SK-N-SH treated with all-trans-retinoic acid at 6 μM for 48 hours (cell line): ENCODE measurements at regions not wholly inside any gene's neighbourhood (a gene's known extent, or its start where the extent isn't known, plus 50 kb on each side); places are given as distances from the start of the nearest gene placed in this dataset.

Experiments
- ATAC-seq: fragments of 200-7000 bp; cut with Tn5 transposase; 3 replicates; pipeline ENCODE4 v1.9.1; 2020; ENCODE audit warnings: mild to moderate bottlenecking, moderate library complexity
- ARNTL ChIP-seq: fragments of 450-650 bp; formaldehyde crosslinking; IDR thresholded peaks from 2 replicates; pipeline ENCODE4 v1.5.0; 2020; ENCODE audit warnings: low read depth, mild to moderate bottlenecking, moderate library complexity, borderline replicate concordance
- BACH2 ChIP-seq: fragments of 250-450 bp; sonication (Bioruptor Pico); IDR thresholded peaks from 2 replicates; pipeline ENCODE4 v1.9.0; 2021; ENCODE audit warnings: mild to moderate bottlenecking, borderline replicate concordance
- CSDC2 ChIP-seq: fragments of 250-450 bp; sonication (Bioruptor Pico); IDR thresholded peaks from 2 replicates; pipeline ENCODE4 v1.5.0; 2020; ENCODE audit warnings: mild to moderate bottlenecking, moderate library complexity
- ESRRG ChIP-seq: fragments of 250-450 bp; sonication (Bioruptor Pico); IDR thresholded peaks from 2 replicates; pipeline ENCODE4 v1.6.1; 2021; ENCODE audit warnings: mild to moderate bottlenecking
- GLIS3 ChIP-seq: fragments of 250-450 bp; sonication (Bioruptor Pico); IDR thresholded peaks from 2 replicates; pipeline ENCODE4 v1.5.0; 2020; ENCODE audit warnings: mild to moderate bottlenecking, moderate library complexity
- ISL1 ChIP-seq: fragments of 250-450 bp; sonication (Bioruptor Pico); IDR thresholded peaks from 2 replicates; pipeline ENCODE4 v2.1.2; 2022; ENCODE audit warnings: mild to moderate bottlenecking, moderate library complexity
- OSR1 ChIP-seq: fragments of 250-450 bp; sonication (Bioruptor Pico); IDR thresholded peaks from 2 replicates; pipeline ENCODE4 v1.8.0; 2022; ENCODE audit warnings: moderate library complexity, mild to moderate bottlenecking, inconsistent platforms
- POU6F1 ChIP-seq: fragments of 250-450 bp; sonication (Bioruptor Pico); IDR thresholded peaks from 2 replicates; pipeline ENCODE4 v1.8.0; 2021; ENCODE audit warnings: low read depth, mild to moderate bottlenecking, moderate library complexity, borderline replicate concordance
- PPARA ChIP-seq: fragments of 250-450 bp; sonication (Bioruptor Pico); IDR thresholded peaks from 2 replicates; pipeline ENCODE4 v1.5.0; 2020; ENCODE audit warnings: mild to moderate bottlenecking, borderline replicate concordance
- SNAI2 ChIP-seq: fragments of 250-450 bp; sonication (Bioruptor Pico); IDR thresholded peaks from 2 replicates; pipeline ENCODE4 v1.5.0; 2020; ENCODE audit warnings: mild to moderate bottlenecking, moderate library complexity
- TCF4 ChIP-seq: fragments of 250-450 bp; sonication (Bioruptor Pico); IDR thresholded peaks from 2 replicates; pipeline ENCODE4 v1.8.0; 2021; ENCODE audit warnings: mild to moderate bottlenecking, moderate library complexity, borderline replicate concordance
- ZC3H10 ChIP-seq: fragments of 250-450 bp; sonication (Bioruptor Pico); IDR thresholded peaks from 2 replicates; pipeline ENCODE4 v1.5.1; 2021; ENCODE audit warnings: mild to moderate bottlenecking, moderate library complexity
- ZFP3 ChIP-seq: fragments of 250-450 bp; sonication (Bioruptor Pico); IDR thresholded peaks from 2 replicates; pipeline ENCODE4 v1.5.0; 2020; ENCODE audit warnings: mild to moderate bottlenecking, moderate library complexity
- ZFP30 ChIP-seq: fragments of 450-650 bp; formaldehyde crosslinking; IDR thresholded peaks from 2 replicates; pipeline ENCODE4 v1.5.0; 2022; ENCODE audit warnings: mild to moderate bottlenecking, moderate library complexity
- ZNF565 ChIP-seq: fragments of 450-650 bp; formaldehyde crosslinking; conservative IDR thresholded peaks from 2 replicates; pipeline ENCODE4 v1.5.0; 2020; ENCODE audit warnings: low read depth, mild to moderate bottlenecking, moderate library complexity
- ZNF70 ChIP-seq: fragments of 450-650 bp; formaldehyde crosslinking; IDR thresholded peaks from 2 replicates; pipeline ENCODE4 v1.5.0; 2020; ENCODE audit warnings: mild to moderate bottlenecking, moderate library complexity
- ZNF8 ChIP-seq: fragments of 450-650 bp; formaldehyde crosslinking; IDR thresholded peaks from 2 replicates; pipeline ENCODE4 v1.5.0; 2020; ENCODE audit warnings: mild to moderate bottlenecking, moderate library complexity
- TF ChIP-seq, protein P1 (sequence below): fragments of 250-450 bp; sonication (Bioruptor Pico); IDR thresholded peaks from 2 replicates; pipeline ENCODE4 v1.5.1; 2021; ENCODE audit warnings: mild to moderate bottlenecking, moderate library complexity
- TF ChIP-seq, protein P2 (sequence below): fragments of 250-450 bp; sonication (Bioruptor Pico); IDR thresholded peaks from 2 replicates; pipeline ENCODE4 v1.5.1; 2020; ENCODE audit warnings: low read depth, mild to moderate bottlenecking, moderate library complexity
- TF ChIP-seq, protein P3 (sequence below): fragments of 250-450 bp; sonication (Bioruptor Pico); IDR thresholded peaks from 2 replicates; pipeline ENCODE4 v1.5.0; 2020; ENCODE audit warnings: mild to moderate bottlenecking, moderate library complexity

DNA sequence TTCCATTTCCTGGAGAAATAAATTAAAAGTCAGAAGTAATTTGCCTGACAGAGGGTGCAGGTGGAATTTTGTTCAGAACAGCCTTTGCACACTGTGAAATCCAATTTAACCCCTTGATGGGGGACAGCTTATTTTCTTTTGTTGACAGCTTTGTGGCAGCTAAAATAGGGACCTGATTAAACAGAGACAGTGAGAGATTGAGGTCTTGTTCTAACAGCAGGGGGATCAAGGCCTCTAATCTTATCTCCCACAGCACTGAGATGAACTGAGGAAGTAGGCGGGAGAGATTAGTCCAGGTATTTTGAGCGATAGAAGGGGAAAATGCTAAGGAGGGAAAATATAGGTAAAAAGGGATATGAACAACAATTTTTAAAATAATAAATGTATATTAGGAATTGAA is 1491.4 kb upstream of the GOT2 start:
- no peak for ATAC-seq
- TF ChIP-seq ARNTL (CRISPR knock-in tag) (no peak), GLIS3 (CRISPR knock-in tag) (no peak)
- TF ChIP-seq, protein P1, sequence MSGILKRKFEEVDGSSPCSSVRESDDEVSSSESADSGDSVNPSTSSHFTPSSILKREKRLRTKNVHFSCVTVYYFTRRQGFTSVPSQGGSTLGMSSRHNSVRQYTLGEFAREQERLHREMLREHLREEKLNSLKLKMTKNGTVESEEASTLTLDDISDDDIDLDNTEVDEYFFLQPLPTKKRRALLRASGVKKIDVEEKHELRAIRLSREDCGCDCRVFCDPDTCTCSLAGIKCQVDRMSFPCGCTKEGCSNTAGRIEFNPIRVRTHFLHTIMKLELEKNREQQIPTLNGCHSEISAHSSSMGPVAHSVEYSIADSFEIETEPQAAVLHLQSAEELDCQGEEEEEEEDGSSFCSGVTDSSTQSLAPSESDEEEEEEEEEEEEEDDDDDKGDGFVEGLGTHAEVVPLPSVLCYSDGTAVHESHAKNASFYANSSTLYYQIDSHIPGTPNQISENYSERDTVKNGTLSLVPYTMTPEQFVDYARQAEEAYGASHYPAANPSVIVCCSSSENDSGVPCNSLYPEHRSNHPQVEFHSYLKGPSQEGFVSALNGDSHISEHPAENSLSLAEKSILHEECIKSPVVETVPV (CRISPR knock-in tag): no peak

GRCh38 chr16:60217787-60218186 is 1483.7 kb upstream of the GOT2 start:
- TF ChIP-seq, protein P2, sequence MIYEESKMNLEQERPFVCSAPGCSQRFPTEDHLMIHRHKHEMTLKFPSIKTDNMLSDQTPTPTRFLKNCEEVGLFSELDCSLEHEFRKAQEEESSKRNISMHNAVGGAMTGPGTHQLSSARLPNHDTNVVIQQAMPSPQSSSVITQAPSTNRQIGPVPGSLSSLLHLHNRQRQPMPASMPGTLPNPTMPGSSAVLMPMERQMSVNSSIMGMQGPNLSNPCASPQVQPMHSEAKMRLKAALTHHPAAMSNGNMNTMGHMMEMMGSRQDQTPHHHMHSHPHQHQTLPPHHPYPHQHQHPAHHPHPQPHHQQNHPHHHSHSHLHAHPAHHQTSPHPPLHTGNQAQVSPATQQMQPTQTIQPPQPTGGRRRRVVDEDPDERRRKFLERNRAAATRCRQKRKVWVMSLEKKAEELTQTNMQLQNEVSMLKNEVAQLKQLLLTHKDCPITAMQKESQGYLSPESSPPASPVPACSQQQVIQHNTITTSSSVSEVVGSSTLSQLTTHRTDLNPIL (CRISPR knock-in tag): no peak
- TF ChIP-seq ZNF565 (no peak), BACH2 (CRISPR knock-in tag) (no peak), ZFP30 (CRISPR knock-in tag) (no peak), ISL1 (CRISPR knock-in tag) (no peak), POU6F1 (CRISPR knock-in tag) (no peak), OSR1 (CRISPR knock-in tag) (no peak), PPARA (CRISPR knock-in tag) (no peak), ZNF8 (no peak), GLIS3 (CRISPR knock-in tag) (no peak)
- TF ChIP-seq, protein P3, sequence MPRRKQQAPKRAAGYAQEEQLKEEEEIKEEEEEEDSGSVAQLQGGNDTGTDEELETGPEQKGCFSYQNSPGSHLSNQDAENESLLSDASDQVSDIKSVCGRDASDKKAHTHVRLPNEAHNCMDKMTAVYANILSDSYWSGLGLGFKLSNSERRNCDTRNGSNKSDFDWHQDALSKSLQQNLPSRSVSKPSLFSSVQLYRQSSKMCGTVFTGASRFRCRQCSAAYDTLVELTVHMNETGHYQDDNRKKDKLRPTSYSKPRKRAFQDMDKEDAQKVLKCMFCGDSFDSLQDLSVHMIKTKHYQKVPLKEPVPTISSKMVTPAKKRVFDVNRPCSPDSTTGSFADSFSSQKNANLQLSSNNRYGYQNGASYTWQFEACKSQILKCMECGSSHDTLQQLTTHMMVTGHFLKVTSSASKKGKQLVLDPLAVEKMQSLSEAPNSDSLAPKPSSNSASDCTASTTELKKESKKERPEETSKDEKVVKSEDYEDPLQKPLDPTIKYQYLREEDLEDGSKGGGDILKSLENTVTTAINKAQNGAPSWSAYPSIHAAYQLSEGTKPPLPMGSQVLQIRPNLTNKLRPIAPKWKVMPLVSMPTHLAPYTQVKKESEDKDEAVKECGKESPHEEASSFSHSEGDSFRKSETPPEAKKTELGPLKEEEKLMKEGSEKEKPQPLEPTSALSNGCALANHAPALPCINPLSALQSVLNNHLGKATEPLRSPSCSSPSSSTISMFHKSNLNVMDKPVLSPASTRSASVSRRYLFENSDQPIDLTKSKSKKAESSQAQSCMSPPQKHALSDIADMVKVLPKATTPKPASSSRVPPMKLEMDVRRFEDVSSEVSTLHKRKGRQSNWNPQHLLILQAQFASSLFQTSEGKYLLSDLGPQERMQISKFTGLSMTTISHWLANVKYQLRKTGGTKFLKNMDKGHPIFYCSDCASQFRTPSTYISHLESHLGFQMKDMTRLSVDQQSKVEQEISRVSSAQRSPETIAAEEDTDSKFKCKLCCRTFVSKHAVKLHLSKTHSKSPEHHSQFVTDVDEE: no peak
- TF ChIP-seq, protein P1 (CRISPR knock-in tag): no peak
- TF ChIP-seq, all 23 proteins: peak for 0
- no peak for ATAC-seq

DNA sequence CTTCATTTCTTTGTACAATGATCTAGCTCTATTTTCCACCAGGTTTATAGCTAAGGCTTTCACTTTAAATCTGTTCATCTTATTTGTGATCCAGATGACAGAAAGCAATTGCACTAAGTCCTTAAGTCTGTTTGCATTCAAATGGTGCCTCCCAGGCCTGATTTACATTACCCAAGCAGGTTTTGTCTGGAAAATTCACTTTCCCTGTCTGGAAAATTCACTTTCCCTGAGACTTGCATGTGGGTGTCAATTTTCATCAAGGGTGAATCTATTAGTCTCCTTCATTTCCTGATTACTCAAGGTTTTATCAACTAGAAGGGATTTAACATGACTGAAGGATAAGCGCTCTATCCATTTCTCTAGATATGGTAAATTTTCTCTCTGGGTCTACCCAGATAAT is 1480.2 kb upstream of the GOT2 start:
- no peak for ATAC-seq
- TF ChIP-seq TCF4 (CRISPR knock-in tag): no peak
- TF ChIP-seq, protein P1 (CRISPR knock-in tag): no peak

GRCh38 chr16:60206516-60206915 is 1472.4 kb upstream of the GOT2 start:
- no peak for TF ChIP-seq ZFP3
- TF ChIP-seq SNAI2: no peak
- TF ChIP-seq, all 23 proteins: peak for 0
- ATAC-seq: no peak

DNA sequence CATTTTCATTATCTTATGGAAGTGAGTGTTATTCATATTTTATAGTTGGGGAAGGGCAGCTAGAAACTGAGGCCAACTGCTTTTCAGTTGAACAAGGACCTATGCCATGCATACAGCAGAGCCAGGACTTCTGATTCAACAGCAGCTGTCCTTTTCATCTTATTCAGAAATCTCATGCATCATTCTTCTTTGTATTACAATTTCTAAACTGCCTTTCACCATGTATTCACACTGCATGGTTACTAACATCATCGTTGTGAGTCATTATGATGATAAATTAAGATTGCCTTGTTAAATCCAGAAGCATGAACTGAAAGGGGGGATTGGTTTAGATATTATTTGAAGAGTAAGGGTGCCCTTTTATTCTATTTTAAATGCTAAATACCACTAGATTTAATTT is 1470.1 kb upstream of the GOT2 start:
- no peak for TF ChIP-seq ZC3H10
- TF ChIP-seq ESRRG (CRISPR knock-in tag): no peak
- TF ChIP-seq POU6F1 (CRISPR knock-in tag): no peak
- no peak for TF ChIP-seq ZNF8
- no peak for TF ChIP-seq ZNF70
- TF ChIP-seq, protein P2 (CRISPR knock-in tag): no peak
- no peak for TF ChIP-seq BACH2 (CRISPR knock-in tag)
- TF ChIP-seq OSR1 (CRISPR knock-in tag): no peak
- no peak for TF ChIP-seq SNAI2
- TF ChIP-seq CSDC2: no peak
- TF ChIP-seq PPARA (CRISPR knock-in tag): no peak
- no peak for TF ChIP-seq ISL1 (CRISPR knock-in tag)
- TF ChIP-seq GLIS3 (CRISPR knock-in tag): no peak
- no peak for TF ChIP-seq ARNTL (CRISPR knock-in tag)
- TF ChIP-seq ZFP3: no peak

More for the DNA sequence above, 1470.1 kb upstream of the GOT2 start:
- no peak for ATAC-seq
